ENCODE measurements at regions not wholly inside any gene's neighbourhood (a gene's known extent, or its start where the extent isn't known, plus 50 kb on each side); places are given as distances from the start of the nearest gene placed in this dataset.
"Not testable (repeated sequence)": the region's sequence is repeated elsewhere in the genome, so short reads cannot be mapped to it uniquely, and the experiment has no call there.

DNA sequence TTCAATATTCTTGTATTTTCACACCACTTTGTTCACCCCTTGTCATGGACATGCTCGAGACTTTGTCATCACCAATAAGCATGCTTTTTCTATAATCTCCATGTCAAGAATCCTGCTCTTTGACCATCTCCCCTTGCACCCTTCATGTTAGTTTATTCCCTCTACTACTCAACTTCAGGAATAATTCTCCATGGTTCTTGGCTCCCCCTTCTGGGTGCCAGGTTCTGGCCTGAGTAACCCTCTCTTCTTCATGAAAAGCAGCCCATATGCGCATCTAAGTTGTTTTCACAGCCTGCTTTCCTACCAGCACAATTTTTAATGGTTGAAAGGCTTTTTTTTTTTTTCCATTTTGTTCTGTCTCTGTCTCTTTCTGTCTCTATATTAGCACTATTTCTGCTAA lies 160.7 kb downstream of the LEPR start:
- H3K4me1 ChIP-seq (ENCODE audit: control insufficient read depth, insufficient read depth, low read length), result no peaks in the 10 kb centered on the region
- H3K36me3 ChIP-seq (ENCODE audit: control insufficient read depth, insufficient read depth, low read length), result no peaks in the 10 kb centered on the region
- H3K27ac ChIP-seq (ENCODE audit: low read length), result no peak overlapping the region
- no peaks in the 10 kb centered on the region for H3K27me3 ChIP-seq (ENCODE audit: control insufficient read depth, insufficient read depth, low read length)
- no CpG with 5 or more reads among the region's 2 CpGs for WGBS (ENCODE audit: insufficient coverage, low lambda C conversion rate)
- no peak for DNase-seq
- no peak overlapping the region for H3K4me3 ChIP-seq (ENCODE audit: low read length)
- H3K9me3 ChIP-seq (ENCODE audit: control insufficient read depth, low read depth, low read length), result no peaks in the 10 kb centered on the region

DNA sequence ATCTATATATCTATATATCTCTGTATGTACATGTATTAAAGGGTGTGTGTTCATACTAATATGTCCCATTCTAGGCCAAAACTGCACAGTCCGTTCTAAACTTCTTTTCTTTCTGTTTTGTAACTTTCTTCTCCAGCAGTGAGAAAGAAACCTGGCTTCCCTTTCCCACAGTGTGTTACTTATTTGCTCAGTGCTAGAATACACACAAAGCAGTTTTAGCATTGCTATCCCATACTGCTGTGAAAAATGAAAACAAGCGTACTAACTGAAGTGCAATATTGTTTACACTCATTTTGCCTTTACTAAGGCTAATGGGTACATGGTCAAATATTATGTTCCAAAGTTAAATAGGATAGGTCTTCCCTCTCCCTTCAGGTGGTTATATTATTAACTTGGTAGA lies 163.9 kb downstream of the LEPR start:
- Histone ChIP-seq H3K27me3 (ENCODE audit: control insufficient read depth, insufficient read depth, low read length) (no peaks in the 10 kb centered on the region), H3K27ac (ENCODE audit: low read length) (no peak overlapping the region), H3K36me3 (ENCODE audit: control insufficient read depth, insufficient read depth, low read length) (no peaks in the 10 kb centered on the region), H3K4me1 (ENCODE audit: control insufficient read depth, insufficient read depth, low read length) (no peaks in the 10 kb centered on the region), H3K4me3 (ENCODE audit: low read length) (no peak overlapping the region), H3K9me3 (ENCODE audit: control insufficient read depth, low read depth, low read length) (no peaks in the 10 kb centered on the region)
- no peak for DNase-seq
- WGBS (ENCODE audit: insufficient coverage, low lambda C conversion rate), result 100% methylated on average over 1 of the region's 2 CpGs

DNA sequence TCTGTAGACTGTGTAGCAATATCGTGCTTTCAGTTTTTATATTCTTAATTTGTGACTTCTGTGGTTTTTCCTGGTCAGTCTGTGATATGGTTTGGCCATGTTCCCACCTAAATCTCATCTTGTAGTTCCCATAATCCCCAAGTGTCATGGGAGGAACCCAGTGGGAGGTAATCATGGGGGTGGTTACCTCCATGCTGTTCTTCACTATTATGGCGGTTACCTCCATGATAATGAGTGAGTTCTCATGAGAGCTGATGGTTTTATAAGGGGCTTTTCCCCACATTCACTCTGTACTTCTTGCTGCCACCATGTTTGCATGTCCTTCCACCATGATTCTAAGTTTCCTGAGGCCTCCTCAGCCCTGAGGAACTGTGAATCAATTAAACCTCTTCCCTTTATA lies 169.8 kb downstream of the LEPR start:
- Histone ChIP-seq H3K4me1 (ENCODE audit: control insufficient read depth, insufficient read depth, low read length) (no peaks in the 10 kb centered on the region), H3K9me3 (ENCODE audit: control insufficient read depth, low read depth, low read length) (no peaks in the 10 kb centered on the region), H3K4me3 (ENCODE audit: low read length) (no peak overlapping the region), H3K27ac (ENCODE audit: low read length) (no peak overlapping the region), H3K27me3 (ENCODE audit: control insufficient read depth, insufficient read depth, low read length) (no peaks in the 10 kb centered on the region), H3K36me3 (ENCODE audit: control insufficient read depth, insufficient read depth, low read length) (no peaks in the 10 kb centered on the region)
- no CpG with 5 or more reads among the region's 2 CpGs for WGBS (ENCODE audit: insufficient coverage, low lambda C conversion rate)
- no peak for DNase-seq

DNA sequence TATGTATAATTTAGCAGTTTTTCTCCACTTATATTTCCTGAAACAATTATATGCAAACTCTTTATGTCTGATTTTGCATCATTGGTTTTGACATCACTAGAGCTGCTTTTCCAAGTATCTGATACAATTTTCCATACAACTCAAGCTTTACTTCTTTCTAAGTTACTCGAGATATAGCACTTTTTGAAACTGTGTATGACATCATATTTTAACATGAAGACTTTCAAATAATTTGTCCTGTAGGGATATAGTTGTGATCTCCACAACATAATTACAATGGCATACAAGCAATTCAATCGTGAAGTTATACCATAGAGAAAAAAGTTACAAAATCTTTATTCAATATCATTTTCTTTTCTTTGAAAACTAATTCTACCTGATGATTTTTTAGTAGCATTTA lies 173.0 kb downstream of the LEPR start:
- Histone ChIP-seq H3K27me3 (ENCODE audit: control insufficient read depth, insufficient read depth, low read length) (no peaks in the 10 kb centered on the region), H3K36me3 (ENCODE audit: control insufficient read depth, insufficient read depth, low read length) (no peaks in the 10 kb centered on the region), H3K9me3 (ENCODE audit: control insufficient read depth, low read depth, low read length) (no peaks in the 10 kb centered on the region), H3K27ac (ENCODE audit: low read length) (no peak overlapping the region), H3K4me3 (ENCODE audit: low read length) (no peak overlapping the region), H3K4me1 (ENCODE audit: control insufficient read depth, insufficient read depth, low read length) (no peaks in the 10 kb centered on the region)
- WGBS (ENCODE audit: insufficient coverage, low lambda C conversion rate), result 100% methylated on average over 2 of the region's 2 CpGs
- no peak for DNase-seq

DNA sequence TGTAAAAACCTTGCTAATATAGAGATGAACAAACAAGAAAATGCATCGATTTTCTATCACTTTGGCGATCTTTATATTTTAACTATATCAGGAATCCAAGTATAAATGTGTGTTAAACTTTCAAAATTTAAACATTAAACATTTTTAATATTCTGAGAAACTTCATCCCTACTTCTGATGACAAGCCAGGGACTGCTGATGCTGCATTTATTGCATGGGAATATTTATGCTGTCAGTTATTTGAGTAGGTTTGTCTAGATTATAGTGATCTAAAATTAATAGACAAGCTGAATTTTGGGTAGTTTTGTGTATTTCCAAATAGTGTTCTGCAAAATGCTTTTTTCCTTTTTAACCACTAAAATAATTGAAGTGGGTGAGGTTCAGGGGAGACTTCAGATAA lies 175.3 kb downstream of the LEPR start:
- WGBS (ENCODE audit: insufficient coverage, low lambda C conversion rate), result 94% methylated on average over 2 of the region's 2 CpGs
- H3K27me3 ChIP-seq (ENCODE audit: control insufficient read depth, insufficient read depth, low read length), result no peaks in the 10 kb centered on the region
- H3K27ac ChIP-seq (ENCODE audit: low read length), result no peak overlapping the region
- no peaks in the 10 kb centered on the region for H3K9me3 ChIP-seq (ENCODE audit: control insufficient read depth, low read depth, low read length)
- H3K4me3 ChIP-seq (ENCODE audit: low read length), result no peak overlapping the region
- H3K4me1 ChIP-seq (ENCODE audit: control insufficient read depth, insufficient read depth, low read length), result no peaks in the 10 kb centered on the region
- DNase-seq, result no peak
- no peaks in the 10 kb centered on the region for H3K36me3 ChIP-seq (ENCODE audit: control insufficient read depth, insufficient read depth, low read length)

DNA sequence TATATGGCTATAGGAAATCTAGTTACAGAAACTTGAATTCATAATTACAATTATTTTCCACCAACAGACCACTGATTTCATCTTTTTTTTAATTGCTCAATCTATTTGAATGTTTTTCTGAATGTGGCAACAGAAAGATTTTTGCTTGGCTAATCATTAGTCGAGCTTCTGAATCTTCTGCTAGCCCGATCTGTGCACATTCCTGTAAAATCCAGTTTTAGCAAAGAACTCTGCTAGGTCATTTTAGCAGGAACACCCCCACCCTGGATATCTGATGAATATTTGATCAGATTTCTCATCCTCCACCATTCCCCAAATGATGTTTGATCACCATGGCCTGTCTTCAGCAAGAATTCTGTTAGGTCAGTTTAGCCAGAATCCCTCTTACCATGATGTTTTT lies 176.3 kb downstream of the LEPR start:
- 100% methylated on average over 1 of the region's 2 CpGs for WGBS (ENCODE audit: insufficient coverage, low lambda C conversion rate)
- Histone ChIP-seq H3K36me3 (ENCODE audit: control insufficient read depth, insufficient read depth, low read length) (no peaks in the 10 kb centered on the region), H3K27me3 (ENCODE audit: control insufficient read depth, insufficient read depth, low read length) (no peaks in the 10 kb centered on the region), H3K4me1 (ENCODE audit: control insufficient read depth, insufficient read depth, low read length) (no peaks in the 10 kb centered on the region), H3K9me3 (ENCODE audit: control insufficient read depth, low read depth, low read length) (no peaks in the 10 kb centered on the region), H3K4me3 (ENCODE audit: low read length) (no peak overlapping the region), H3K27ac (ENCODE audit: low read length) (no peak overlapping the region)
- no peak for DNase-seq

DNA sequence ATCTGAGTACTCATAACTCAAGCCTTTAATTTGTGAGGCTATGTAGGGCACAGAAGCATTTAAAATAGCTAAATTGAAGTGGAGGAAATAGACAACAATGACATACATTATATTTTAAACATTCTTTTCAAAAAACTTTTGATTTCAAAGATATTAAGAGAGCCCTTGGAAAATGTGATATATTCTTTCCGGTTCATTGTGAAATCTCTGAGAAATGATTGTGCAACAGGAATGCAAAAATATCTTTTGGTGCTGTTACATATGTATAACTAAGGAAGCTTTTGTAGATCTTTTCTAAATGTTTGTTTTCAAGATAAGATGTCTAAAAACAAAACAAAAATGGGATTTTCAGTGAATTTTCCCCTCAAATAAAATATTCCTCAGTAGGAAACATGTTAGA lies 185.2 kb downstream of the LEPR start:
- DNase-seq, result no peak
- Histone ChIP-seq H3K36me3 (ENCODE audit: control insufficient read depth, insufficient read depth, low read length) (no peaks in the 10 kb centered on the region), H3K4me1 (ENCODE audit: control insufficient read depth, insufficient read depth, low read length) (no peaks in the 10 kb centered on the region), H3K9me3 (ENCODE audit: control insufficient read depth, low read depth, low read length) (no peaks in the 10 kb centered on the region), H3K4me3 (ENCODE audit: low read length) (no peak overlapping the region), H3K27ac (ENCODE audit: low read length) (no peak overlapping the region), H3K27me3 (ENCODE audit: control insufficient read depth, insufficient read depth, low read length) (no peaks in the 10 kb centered on the region)
- 83% methylated on average over 1 of the region's 1 CpG for WGBS (ENCODE audit: insufficient coverage, low lambda C conversion rate)

DNA sequence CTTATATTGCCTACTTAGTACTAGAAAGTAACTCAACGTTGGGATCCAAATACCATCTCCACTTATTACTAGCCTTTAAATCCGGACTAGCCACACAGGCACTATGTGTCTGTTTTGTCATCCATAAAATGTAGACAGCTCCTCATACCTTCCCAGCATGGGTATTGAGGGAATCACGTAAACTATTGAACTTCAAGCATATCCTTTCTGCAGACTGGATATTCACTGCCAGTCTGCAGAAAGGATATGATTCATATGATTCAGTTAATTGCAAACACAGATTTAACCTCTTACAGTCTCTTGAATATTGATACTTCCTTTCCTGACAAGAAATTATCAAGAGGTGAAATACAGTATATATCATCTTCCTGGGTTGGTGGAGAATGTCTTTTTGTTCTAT lies 186.0 kb downstream of the LEPR start:
- H3K27me3 ChIP-seq (ENCODE audit: control insufficient read depth, insufficient read depth, low read length), result no peaks in the 10 kb centered on the region
- no peaks in the 10 kb centered on the region for H3K9me3 ChIP-seq (ENCODE audit: control insufficient read depth, low read depth, low read length)
- no peaks in the 10 kb centered on the region for H3K36me3 ChIP-seq (ENCODE audit: control insufficient read depth, insufficient read depth, low read length)
- no CpG with 5 or more reads among the region's 3 CpGs for WGBS (ENCODE audit: insufficient coverage, low lambda C conversion rate)
- H3K27ac ChIP-seq (ENCODE audit: low read length), result no peak overlapping the region
- DNase-seq, result no peak
- H3K4me3 ChIP-seq (ENCODE audit: low read length), result no peak overlapping the region
- no peaks in the 10 kb centered on the region for H3K4me1 ChIP-seq (ENCODE audit: control insufficient read depth, insufficient read depth, low read length)

DNA sequence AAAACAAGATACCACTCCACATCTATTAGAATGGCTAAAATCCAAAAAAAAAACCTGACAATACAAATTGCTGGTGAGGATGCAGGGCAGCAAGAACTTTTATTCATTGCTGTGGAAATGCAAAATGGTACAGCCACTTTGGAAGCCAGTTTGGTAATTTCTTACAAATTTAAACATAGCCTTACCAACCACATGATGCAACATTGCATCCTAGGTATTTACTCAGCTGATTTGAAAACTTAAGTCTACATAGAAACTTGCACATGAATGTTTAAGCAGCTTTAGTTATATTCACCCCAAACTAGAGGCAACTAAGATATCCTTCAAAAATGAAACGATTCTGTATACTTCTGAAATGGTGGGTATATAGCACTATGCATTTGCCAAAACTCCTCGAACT lies 178.8 kb upstream of the PDE4B start:
- no CpG with 5 or more reads among the region's 2 CpGs for WGBS (ENCODE audit: insufficient coverage, low lambda C conversion rate)
- no peaks in the 10 kb centered on the region for H3K4me1 ChIP-seq (ENCODE audit: control insufficient read depth, insufficient read depth, low read length)
- no peak for DNase-seq
- no peaks in the 10 kb centered on the region for H3K9me3 ChIP-seq (ENCODE audit: control insufficient read depth, low read depth, low read length)
- H3K27ac ChIP-seq (ENCODE audit: low read length), result no peak overlapping the region
- H3K36me3 ChIP-seq (ENCODE audit: control insufficient read depth, insufficient read depth, low read length), result no peaks in the 10 kb centered on the region
- no peaks in the 10 kb centered on the region for H3K27me3 ChIP-seq (ENCODE audit: control insufficient read depth, insufficient read depth, low read length)
- no peak overlapping the region for H3K4me3 ChIP-seq (ENCODE audit: low read length)

DNA sequence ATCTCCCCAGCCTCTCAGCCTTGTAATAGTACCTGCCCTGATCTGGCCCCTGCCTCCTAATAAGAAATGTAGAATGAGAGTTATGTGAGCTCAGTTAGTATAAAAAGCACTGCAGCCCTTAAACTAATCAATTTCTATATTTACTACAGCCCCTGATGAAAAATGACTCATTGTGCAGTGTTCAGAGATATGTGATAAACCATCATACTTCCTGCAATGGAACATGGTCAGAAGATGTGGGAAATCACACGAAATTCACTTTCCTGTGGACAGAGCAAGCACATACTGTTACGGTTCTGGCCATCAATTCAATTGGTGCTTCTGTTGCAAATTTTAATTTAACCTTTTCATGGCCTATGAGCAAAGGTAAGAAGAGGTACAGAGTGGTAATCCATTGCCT lies 176.8 kb upstream of the PDE4B start:
- H3K4me3 ChIP-seq (ENCODE audit: low read length), result no peak overlapping the region
- H3K27ac ChIP-seq (ENCODE audit: low read length), result no peak overlapping the region
- no peaks in the 10 kb centered on the region for H3K9me3 ChIP-seq (ENCODE audit: control insufficient read depth, low read depth, low read length)
- H3K4me1 ChIP-seq (ENCODE audit: control insufficient read depth, insufficient read depth, low read length), result no peaks in the 10 kb centered on the region
- H3K36me3 ChIP-seq (ENCODE audit: control insufficient read depth, insufficient read depth, low read length), result no peaks in the 10 kb centered on the region
- no peaks in the 10 kb centered on the region for H3K27me3 ChIP-seq (ENCODE audit: control insufficient read depth, insufficient read depth, low read length)
- no CpG with 5 or more reads among the region's 2 CpGs for WGBS (ENCODE audit: insufficient coverage, low lambda C conversion rate)
- DNase-seq, result peak in 1 of 2 donors; percentile 9

DNA sequence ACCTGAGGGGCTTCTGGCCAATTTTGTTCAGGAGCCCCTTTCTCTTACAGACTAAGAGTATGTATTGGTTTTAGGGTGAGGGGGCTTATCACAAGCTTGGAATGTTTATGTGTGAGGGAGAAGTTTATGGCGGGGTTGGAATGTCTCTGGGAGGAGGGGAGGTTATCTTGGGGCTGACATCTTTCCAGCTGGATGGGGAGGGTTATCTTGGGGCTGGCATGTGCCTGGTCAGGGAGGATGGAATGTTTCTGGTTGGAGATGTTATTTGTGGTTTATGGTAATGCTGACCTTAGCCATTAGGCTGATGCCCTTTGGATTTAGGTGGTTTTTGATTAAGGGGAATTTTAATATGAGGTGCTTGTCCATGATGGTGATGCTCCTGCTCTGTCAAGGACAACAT lies 171.0 kb upstream of the PDE4B start:
- not testable (repeated sequence) for DNase-seq; H3K4me3 ChIP-seq (ENCODE audit: low read length); H3K36me3 ChIP-seq (ENCODE audit: control insufficient read depth, insufficient read depth, low read length); H3K27me3 ChIP-seq (ENCODE audit: control insufficient read depth, insufficient read depth, low read length); H3K9me3 ChIP-seq (ENCODE audit: control insufficient read depth, low read depth, low read length); H3K27ac ChIP-seq (ENCODE audit: low read length); H3K4me1 ChIP-seq (ENCODE audit: control insufficient read depth, insufficient read depth, low read length)
- no CpG with 5 or more reads among the region's 1 CpG for WGBS (ENCODE audit: insufficient coverage, low lambda C conversion rate)

Measured in large intestine (tissue), 3 donors.